Umbilical cord (tissue), 1 donor: ENCODE measurements at regions not wholly inside any gene's neighbourhood (a gene's known extent, or its start where the extent isn't known, plus 50 kb on each side); places are given as distances from the start of the nearest gene placed in this dataset.
A peak's percentile ranks its signal among the peaks of the same experiment; 100 is the strongest.

Source experiments
- DNase-seq: peaks from one replicate; pipeline ENCODE4 v3.0.0-alpha.2; 2015; ENCODE audit warnings: low spot score

DNA sequence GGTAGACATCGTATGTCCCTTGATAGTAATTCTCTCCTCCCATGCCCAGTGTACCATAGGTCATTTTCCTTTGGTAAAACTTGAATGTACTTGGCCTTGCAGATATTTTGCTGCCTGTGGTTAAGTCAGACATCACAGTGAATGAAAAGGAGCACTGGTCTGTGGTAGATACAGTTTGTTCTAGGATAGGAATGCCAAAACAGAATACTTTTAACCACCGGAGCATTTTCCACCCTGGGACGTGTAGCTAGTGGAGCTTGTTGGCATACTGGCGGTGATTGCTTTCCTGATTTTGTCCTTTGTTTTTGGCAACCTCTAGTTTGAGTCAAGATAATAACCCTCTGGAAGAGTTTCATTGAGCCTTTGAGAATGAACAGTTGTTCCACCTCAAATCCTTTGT lies 92.0 kb upstream of the BMPER start:
- no peak for DNase-seq

DNA sequence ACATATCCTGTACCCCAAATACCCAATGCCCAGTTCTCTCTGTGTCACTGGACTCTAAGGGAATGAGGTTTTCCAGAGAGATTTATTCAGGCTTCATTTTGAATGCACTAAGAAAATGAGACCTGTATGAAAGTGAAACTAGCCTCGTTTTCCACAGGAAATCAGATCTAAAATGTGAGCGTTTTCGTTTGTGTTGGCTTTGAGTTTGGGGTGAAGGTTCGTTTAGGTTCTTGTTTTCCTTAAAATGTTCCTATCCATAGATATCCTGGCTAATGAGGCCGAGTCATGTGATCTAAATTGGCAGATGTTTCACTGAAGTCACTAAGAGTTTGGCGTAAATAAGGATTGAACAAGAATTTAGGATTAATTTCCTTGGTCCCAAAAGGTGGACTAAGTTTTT lies 90.9 kb upstream of the BMPER start:
- DNase-seq: no peak

DNA sequence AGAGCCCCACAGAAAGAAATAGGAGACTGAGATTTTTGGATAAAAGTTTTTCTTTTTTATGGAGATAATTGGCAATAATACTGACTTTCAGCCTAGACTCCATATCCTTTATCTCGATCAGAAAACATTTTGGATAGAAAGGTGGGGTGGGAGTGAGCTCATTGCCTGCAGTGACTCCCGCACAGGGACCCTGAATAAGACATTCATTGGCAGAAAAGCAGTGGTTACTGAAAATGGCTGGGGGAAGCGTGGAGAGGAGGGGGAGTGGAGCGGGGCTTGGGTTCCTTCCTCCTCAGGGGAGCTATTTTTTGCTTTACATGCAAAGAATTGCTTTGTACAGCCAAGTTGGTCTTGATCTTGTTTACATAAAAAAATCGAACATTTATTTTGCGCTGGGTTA lies 90.4 kb upstream of the BMPER start:
- DNase-seq: no peak

DNA sequence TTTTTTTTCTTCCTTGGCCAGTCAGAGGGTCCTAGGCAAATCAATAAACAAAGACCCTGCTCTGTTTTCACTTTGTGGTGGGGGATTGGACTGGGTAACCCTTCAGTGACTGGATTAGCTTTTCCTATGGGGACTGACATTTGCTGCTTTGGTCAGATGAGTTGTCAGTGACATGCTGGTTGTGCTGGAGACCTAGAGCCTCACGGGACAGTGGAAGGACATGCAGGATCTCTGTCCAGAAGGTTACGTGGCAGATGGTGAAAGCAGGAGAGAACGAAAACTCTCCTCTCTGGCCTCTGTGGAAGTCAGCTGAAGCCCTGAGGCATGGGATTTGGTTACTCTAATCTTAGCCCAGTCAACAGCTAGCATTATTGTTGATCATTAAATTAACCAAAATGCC lies 90.0 kb upstream of the BMPER start:
- no peak for DNase-seq

DNA sequence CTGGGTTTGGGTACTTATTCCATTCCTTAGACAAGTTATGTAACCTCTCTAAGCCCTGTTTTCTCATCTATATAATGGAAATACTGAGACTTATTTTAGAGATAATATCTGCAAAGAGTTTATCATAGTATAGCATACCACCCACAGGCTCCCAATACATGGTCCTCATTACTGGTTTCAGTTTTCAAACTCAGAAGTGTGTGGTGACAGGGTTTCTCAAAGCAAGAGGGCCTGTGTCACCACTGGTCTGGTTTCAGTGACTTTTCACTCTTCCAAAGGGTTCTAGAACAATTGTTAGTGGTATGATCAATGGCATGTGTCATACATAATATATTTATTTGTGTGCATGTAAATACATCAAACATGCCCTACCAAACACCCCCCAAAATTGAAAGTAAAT lies 89.2 kb upstream of the BMPER start:
- no peak for DNase-seq

DNA sequence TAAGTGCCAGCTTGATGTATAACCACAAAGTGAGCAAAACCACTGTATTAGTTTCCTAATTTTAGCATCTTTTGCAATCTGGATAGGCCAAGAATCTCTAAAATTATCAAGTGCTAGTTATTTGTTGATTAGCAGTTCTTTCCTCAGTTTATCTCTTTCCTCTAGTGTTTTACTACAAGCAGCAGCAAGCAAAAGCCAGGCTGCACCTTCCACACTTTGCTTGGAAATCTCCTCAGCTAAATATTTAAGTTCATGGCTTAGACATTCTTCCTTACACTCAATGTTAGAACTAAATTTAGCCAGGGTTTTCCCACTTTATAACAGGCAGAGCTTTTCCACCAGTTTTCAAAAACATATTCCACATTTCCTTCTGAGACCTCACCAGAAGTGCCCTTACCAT lies 85.7 kb upstream of the BMPER start:
- no peak for DNase-seq

DNA sequence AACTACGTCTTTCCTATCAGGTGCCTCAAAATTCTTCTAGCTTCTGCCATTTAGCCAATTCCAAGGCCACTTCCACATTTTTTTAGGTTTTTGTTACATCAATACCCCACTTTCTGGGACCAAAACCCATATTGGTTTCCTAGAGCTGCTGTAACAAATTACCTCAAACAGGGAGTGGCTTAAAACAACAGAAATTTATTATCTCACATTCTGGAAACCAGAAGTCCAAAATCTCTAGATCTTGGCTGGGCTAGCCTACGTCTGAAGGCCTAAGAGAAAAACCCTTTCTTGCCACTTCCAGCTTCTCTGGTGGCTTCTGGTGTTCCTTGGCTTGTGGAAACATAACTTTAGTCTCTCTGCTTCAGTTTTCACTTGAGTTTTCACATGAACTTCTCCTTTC lies 85.1 kb upstream of the BMPER start:
- DNase-seq: no peak

DNA sequence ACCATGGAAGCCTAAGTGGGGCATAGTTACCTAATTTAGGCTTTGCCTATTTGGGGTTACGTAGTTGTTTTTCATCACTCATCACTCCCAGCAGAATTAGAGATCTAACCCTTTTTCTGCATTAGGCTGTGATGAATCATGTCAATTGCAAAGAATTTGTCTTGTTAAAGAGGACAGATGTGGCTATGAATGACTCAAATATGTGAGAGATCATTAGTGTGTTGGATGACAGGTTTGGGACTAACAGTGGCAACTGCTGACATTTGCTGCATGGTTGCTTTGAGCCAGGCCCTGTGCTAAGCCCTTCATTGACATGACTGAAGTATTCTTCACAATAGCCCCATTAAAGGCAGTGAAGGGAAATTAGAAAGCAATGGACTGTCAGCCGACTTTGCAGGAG lies 83.4 kb upstream of the BMPER start:
- DNase-seq: no peak

DNA sequence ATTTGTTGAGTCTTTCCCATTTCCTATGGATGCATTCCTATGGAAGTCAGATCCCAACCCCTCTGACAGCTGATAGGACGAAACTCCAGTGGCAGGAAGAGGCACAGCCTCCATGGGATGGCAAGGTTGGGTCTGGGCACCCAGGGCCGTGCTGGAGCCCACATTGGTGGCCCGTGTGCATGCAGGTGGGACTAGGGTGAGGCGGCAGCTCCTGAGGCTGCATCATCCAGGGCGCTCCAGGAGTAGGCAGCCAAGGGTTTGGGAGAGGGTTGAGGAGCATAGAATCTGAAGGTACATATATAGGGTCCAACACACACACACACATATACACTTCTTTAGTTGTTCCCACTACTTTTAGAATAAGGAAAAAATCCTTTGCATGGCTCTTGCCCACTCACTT lies 81.4 kb upstream of the BMPER start:
- DNase-seq: no peak

DNA sequence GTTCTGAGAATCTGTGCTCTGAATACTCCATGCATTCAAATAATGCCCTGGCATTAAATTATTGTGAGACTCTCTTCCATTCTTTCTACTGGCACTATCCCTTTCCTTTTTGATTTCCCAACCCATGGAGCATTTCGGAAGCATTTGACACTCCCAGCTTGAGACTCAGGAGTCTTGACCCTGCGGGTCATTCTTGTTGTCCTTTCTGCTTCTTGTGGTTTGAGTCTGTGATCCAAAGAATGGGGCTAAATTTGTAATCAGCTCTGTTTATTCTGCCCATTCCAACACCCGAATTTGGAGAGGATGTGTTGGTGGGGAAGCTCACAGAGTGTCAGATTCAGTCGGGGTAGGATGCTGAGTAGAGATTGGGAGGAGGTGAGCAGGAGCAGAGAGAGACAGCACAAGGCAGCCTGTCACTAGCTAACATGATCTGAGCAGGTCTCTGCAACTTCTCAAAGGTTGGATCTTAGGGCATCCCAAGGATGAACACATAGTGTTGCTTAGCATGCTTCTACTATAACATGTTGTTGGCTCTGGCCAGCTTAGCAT lies 80.4 kb upstream of the BMPER start:
- no peak for DNase-seq

DNA sequence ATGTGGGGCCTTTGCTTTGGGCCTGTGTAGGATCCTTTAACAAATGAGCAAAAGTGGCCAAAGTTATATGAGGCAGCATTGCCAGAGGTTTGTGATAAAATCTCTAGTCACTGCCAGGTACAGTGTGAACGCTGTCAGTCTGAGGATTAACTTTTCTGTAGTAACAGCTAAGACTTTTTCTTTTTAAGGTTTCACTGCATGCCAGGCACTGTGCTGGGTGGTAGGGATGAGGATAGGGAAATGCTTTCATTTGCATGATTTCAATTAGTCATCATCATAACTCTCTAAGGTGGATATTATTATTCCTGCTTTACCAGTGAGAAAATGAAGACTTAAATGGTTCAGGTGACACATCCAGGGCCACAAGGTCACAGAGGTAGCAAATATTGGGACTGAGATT lies 79.7 kb upstream of the BMPER start:
- DNase-seq: no peak

DNA sequence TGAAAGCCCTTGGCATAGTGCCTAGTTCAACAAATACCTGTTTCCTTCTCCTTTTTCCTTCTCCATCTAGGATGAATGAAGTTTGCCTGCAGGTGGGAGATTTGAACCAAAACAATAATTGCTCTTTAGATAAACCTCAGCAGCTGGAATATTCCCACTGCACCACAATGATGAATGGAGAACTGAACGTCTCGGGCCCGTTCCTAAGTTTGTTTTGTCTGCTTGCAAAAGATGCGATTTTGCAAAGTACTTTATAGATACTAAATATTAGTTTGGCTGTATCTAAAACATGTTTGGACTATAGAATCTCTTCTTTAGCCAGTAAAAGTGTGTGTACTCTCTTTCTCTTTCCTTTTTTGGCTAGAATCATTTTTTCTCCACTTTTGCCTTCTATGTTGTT lies 75.8 kb upstream of the BMPER start:
- no peak for DNase-seq

DNA sequence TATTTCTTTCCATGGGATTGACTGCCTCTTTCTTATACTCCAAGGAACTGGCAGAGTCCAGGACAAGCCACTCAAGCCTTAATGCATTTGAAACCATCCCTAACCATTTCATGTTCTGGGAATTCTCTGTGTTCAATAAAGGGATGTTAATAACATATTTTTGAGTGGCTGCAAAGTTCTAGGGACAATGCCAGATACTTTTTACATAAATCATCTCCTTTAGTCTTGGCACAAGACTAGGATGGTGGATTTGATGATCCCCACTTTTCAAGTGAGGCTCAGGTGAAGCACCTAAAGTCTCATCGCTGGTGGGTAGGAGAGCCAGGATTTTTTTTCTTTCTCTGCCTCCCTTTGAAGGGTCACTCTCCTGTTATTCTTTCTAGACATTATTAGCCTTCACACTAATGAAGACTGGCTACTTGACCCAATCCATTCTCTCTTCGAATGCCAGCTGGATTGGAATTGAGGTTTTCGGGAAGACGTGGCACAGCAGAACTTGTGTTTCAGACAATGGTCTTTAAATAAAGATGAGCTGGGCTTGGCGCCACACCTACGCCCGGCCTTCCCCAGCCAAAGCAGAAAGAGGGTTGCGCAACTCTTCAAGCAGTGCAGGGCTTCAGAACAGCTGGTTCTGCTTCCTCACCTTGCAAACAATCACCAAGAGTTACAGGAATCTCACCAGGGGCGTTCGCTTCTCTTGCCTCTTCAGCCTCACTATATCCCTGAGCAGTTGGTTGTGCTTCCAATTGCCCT lies 73.8 kb upstream of the BMPER start:
- no peak for DNase-seq

DNA sequence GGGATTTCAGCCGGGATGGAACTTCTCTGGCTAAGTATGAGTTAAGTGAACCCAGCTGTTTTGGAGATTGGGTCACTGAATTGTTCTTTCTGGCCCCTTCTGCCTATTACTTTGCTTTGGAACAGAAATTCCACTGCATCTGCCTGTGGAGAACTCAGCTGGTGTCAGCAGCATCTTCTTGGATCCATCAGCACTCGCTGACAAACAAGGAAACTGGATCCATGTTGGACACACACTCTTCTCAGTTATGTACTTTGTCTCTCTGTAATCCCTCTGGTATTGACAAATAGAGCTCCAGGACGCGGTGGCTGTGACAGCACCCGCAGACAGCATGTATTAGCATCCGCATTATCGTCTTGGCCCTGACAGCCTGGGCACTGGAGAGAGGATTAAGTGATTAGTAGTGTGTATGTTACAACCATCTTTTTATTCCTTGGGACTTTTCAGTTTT lies 73.0 kb upstream of the BMPER start:
- peak; percentile 74 for DNase-seq

DNA sequence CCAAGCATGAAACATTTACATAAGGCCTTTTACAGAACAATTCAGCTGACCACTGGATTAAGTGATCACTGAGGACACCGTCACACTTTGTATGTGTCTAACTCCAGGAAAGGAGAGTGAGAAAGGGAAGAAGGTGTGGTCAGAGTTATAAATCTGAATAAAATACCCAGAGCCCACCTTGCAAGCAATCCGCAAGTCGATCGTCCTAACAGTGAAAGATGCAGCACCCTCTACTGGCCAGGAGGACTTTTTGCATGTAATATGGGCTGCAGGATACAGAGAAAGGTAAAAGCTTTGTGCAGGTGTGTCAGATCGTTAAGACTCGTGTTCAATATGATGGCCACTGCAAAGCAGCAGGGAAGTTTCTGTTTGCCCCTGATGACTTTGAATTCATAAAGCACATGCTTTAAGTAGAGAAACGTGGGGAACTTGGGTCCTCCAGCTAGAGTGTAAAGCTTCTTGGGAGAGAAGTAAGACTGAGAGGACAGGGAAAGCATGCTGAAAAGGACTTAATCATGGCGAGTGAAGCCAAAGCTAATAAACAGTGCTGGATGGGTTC lies 68.5 kb upstream of the BMPER start:
- no peak for DNase-seq

DNA sequence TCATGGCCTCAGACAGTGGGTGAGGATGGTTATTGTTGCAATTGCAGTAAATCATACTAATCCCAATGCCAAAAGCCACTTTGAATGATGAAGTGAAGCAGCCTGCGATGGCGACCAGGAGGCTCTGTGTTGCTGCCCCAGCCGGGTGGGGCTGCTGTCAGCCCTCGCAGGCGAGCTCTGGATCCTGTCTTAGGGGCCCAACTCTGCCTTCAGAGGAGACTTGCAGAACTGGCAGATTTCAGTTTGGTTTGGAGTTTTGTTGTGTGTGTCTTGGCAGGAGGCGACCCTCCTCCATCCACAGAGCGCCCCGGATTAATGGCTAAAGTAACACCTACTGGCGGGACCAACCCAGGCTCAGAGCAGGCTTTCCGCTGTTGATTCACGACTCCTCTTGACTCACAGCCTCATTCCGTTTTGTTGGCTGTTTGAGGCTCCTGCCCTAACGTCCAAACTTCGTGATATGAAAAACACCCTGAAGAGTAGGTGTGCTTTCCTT lies 67.9 kb upstream of the BMPER start:
- DNase-seq: peak; percentile 31

DNA sequence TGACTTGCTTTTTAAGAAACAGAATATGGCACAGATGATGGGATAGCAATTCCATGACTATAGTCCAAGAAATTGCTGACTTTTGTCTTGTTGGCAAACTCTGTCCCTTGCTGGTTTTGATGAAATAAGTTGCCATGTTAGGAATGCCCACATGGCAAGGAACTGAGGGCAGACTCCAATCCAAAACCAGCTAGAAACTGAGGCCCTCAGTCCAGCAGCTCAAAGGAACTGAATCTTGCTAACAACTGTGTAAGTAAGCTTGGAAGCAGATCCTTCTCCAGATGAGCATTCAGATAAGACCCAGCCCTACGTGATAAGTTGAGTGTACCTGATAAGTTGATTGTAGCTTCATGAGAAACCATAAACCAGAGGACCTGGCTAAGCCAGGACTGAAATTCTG lies 64.3 kb upstream of the BMPER start:
- DNase-seq: no peak

DNA sequence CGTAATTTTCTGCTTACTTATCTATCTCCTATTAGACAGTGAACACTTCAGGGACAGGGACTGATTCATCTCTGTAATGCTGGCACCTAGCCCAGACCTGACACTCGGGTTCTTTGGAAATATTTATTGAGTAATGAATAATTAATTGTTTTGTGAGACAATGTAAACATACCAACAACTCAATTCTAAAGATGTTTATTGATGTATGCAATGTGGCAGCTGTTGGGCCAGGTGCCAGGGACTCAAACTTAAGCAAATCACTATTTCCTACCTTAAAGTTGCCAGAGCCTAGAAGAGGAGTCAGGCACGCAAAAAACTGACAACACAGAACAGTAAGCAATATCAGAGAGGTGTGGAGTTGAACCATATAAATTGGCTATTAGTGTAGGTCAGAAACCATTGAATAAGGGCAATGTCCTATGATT lies 63.6 kb upstream of the BMPER start:
- no peak for DNase-seq

DNA sequence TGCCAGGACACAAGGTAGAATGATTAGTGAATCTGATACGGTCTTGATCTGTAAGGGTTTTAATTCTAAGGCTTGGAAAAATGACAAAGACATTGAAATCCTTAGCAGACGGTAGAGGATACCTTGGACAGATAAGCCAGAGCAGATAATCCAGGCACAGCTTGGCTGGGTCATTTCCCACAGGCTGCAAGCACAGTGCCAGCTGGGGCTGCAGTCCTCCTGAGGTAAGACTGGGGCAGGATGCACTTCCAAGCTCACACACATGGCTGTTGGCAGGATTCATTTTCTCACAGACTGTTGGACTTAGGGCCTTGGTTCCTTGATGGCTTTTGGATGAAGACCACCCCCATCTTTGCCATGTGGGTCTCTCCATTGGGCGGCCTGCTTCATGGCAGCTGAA lies 63.2 kb upstream of the BMPER start:
- no peak for DNase-seq

DNA sequence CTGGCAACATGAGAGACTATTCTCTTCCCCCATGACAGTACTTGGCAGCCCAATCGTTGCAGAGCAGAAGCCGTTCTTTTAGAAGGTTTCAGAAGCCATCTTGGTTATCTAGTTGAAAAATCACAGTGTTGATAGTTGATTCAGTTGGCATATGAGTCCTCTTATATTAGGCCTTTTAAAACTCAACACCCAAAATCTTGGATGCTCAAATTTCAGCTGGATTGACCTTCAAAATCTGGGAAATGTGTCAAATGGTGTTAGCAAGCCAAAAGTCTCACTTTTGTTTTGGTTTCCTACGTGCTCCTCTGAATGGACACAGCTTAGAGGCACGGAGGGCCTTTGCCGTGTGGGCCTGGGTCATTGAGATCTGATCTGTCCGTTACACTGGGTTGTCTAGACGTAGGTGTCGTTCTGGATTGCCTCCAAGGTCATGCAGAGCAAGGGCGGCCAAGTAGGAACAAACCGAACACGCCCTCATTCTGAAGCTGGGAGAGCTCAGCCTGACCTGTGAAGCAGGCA lies 59.3 kb upstream of the BMPER start:
- no peak for DNase-seq

DNA sequence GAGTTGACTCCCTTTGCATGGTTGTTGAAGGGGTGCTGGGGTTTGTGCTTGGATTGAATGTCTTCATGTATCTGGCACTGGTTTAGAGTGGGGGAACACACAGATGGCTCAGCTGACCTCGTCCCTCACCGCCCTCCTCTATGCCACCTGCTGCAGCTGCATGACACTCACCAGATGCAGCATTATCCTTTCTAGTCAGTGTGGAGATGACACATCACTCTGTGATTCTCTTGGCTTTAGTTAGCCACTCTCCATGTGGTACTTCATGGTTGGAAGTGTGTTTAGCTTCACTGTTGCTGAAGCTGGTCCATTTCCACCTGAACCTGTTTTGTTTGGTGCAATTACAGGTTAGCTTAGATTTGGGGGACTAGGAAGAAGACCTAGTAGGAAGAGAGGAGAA lies 56.3 kb upstream of the BMPER start:
- DNase-seq: no peak

DNA sequence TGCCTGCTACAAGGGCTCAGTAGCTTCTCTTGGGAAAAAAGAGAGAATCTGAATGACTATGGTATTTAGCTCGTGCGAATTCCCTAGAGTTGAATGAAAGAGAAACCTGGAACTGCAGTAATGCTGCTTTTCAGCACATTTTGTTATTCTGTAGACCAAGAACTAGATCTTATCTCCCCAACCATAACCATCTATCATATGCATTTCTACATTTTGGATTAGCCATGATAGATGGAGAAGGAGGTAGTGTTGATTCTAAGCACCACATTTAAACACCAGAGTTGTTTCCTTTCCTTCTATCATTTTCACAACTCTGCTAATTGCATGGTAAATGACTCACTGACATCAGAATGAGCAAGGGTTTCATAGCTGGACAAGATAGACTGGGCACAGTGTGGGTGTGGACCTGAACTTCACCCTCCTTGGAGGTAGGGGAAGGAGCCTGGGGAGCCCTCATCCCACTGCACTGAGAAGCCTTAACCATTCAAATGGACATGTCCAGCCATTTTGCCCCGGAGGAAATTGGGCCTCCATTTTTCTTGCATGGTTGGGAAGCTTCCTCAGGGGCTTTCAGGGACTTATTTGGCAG lies 55.3 kb upstream of the BMPER start:
- no peak for DNase-seq

DNA sequence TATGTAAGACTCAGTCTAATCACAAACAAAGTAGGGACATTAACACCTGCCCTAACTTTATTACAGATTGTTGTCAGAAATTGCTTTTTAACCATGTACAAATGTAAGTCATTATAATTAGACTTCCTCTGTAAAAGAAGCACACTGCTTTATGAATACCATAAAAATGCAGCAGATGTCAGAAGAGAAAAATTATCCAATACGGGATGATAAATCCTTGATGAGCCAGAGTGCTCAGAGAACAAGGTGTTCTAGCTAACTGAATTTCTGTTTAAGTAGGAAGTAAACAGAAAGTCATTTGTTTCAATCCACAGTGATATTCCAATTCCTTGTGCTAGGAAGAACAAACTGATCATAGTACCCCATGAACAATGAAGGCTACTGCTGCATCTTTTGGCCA lies 54.6 kb upstream of the BMPER start:
- no peak for DNase-seq
